Nephron (organoid): ENCODE measurements at regions not wholly inside any gene's neighbourhood (a gene's known extent, or its start where the extent isn't known, plus 50 kb on each side); places are given as distances from the start of the nearest gene placed in this dataset.

Experiments
- H3K27ac Mint-ChIP-seq, 3 experiments: 2 replicates each; pipeline ENCODE4 v1.8.0; 2020; ENCODE audit warnings: mixed read lengths in 3 of 3, mild to moderate bottlenecking in 2 of 3, moderate library complexity in 1 of 3
- H3K27me3 Mint-ChIP-seq: 2 replicates; pipeline ENCODE4 v1.8.0; 2021; ENCODE audit warnings: low read depth, mild to moderate bottlenecking, moderate library complexity, mixed read lengths
- H3K36me3 Mint-ChIP-seq: 2 replicates; pipeline ENCODE4 v1.8.0; 2020; ENCODE audit warnings: low read depth, mixed read lengths
- H3K4me1 Mint-ChIP-seq: 2 replicates; pipeline ENCODE4 v1.8.0; 2020; ENCODE audit warnings: mixed read lengths
- H3K4me3 Mint-ChIP-seq, 3 experiments: 2 replicates each; pipeline ENCODE4 v1.8.0; 2020; ENCODE audit warnings: mild to moderate bottlenecking in 3 of 3, mixed read lengths in 3 of 3, moderate library complexity in 2 of 3
- H3K9me3 Mint-ChIP-seq: 2 replicates; pipeline ENCODE4 v1.8.0; 2020; ENCODE audit warnings: mixed read lengths
- CTCF ChIP-seq, 3 experiments: fragments of 200-600 bp; sonication (generic); IDR thresholded peaks; one replicate each; pipeline ENCODE4 v1.5.0; 2021; ENCODE audit warnings: antibody characterized with exemption in 3 of 3; ENCODE audit not compliant: unreplicated experiment in 3 of 3

DNA sequence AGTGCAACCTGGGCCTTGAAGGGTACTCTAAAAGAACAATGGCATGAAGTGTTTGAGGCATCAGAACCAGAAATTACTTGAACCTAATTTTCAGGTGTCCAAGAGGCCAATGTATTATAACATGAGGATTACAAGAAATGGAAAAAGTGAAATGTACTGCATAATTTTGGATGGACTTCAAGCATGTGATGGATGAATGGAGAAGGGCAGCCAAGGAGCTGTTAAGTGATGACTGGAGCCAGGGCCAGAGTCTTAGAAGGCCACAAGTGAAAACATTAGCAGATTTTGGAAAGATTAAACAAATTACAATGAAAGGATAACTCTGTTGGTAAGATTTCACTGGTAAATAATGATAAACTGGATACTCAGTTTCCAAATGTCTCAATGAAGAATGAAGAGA lies 738.2 kb downstream of the CD109 start:
- Mint-ChIP-seq H3K4me3 (no peak overlapping the region), H3K36me3 (no peaks in the 10 kb centered on the region), H3K27ac (peak overlapping the region in 2 of 3 experiments; percentile 1 to 61), H3K4me1 (peaks cover 16% of the 10 kb centered on the region), H3K9me3 (peaks cover 4% of the 10 kb centered on the region), H3K27me3 (peaks cover 4% of the 10 kb centered on the region)
- no peak for TF ChIP-seq CTCF (IDR thresholded peaks at IDR 0.05; ENCODE audit: unreplicated experiment in 3 of 3)

DNA sequence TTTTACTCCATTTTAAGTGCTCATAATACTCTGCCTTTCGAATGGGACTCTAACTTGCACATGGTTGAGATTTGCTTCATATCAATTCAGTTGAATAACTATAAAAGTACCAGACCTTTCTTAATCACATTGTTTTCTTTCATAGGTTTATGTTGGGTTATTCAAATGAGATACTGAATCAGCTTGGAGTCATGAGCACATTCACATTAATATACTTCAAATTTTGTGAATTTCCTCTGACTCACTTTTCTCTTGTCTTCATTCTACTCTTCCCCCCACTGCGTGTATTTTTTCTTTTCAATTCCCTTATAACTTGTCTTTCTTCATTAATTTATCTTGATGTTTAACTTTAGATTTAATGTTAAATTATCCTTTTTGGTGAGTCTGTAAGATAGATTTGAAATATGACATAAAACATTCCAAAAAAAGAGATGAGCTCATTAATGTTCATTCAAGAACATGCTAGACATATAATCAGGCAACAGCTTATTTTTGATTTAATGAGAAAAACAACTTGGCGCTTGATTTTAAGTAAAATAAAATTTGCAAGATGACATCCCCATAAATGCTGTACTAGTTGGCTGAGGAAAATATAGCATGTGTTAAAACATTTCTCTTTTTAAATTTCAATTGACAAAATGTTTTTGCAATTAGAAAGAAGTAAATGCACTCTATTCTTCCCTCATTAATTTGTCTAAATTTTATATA lies 736.0 kb downstream of the CD109 start:
- H3K36me3 Mint-ChIP-seq: no peaks in the 10 kb centered on the region
- H3K4me3 Mint-ChIP-seq: no peak overlapping the region
- H3K27me3 Mint-ChIP-seq: peaks cover 4% of the 10 kb centered on the region
- H3K4me1 Mint-ChIP-seq: peaks cover 16% of the 10 kb centered on the region
- H3K9me3 Mint-ChIP-seq: peaks cover 8% of the 10 kb centered on the region
- H3K27ac Mint-ChIP-seq: no peak overlapping the region
- TF ChIP-seq CTCF (IDR thresholded peaks at IDR 0.05; ENCODE audit: unreplicated experiment in 3 of 3): no peak

DNA sequence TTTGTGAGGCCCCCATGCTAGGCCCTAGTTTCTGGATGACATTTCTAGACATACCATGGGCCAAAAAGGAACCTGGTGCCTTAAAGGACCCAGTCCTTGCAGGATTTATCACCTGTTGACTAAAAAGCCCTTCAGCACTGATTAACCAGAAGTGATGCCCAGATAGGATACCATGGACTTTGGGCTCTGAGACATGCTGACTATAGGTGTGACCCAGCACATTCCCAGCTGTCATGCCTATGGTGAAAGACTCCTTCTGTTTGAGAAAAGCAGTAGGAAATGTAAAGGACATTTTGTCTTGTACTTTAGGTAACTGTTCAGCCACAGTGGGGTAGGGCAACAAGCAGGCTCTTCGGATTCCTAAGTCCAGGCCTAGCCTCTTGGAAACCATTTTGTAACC lies 724.2 kb downstream of the CD109 start:
- no peak overlapping the region for H3K4me3 Mint-ChIP-seq
- H3K9me3 Mint-ChIP-seq: peaks cover 24% of the 10 kb centered on the region
- H3K27me3 Mint-ChIP-seq: no peaks in the 10 kb centered on the region
- H3K27ac Mint-ChIP-seq: no peak overlapping the region
- H3K4me1 Mint-ChIP-seq: no peaks in the 10 kb centered on the region
- H3K36me3 Mint-ChIP-seq: no peaks in the 10 kb centered on the region
- TF ChIP-seq CTCF (IDR thresholded peaks at IDR 0.05; ENCODE audit: unreplicated experiment in 3 of 3): no peak

DNA sequence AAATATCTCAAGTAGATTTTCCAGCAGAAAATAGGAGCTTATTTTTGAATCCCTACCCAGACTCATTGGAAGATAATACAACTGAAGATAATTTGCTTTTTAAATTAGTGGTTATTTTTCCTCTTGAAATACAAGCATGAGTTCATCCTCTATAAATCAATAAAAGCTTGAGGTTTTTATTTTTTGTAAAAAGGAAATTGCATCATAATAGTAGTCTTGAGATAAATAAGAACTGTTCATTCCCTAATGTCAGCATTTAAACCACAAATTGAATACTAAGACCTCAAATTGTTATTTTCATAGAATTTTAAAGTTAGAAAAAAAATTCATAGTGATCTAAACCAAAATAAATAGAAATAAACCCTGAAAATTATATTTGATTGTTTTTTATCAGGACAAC lies 719.1 kb downstream of the CD109 start:
- no peak for TF ChIP-seq CTCF (IDR thresholded peaks at IDR 0.05; ENCODE audit: unreplicated experiment in 3 of 3)
- Mint-ChIP-seq H3K9me3 (peaks cover 4% of the 10 kb centered on the region), H3K4me1 (peaks cover 12% of the 10 kb centered on the region), H3K27ac (no peak overlapping the region), H3K36me3 (no peaks in the 10 kb centered on the region), H3K4me3 (no peak overlapping the region), H3K27me3 (no peaks in the 10 kb centered on the region)

DNA sequence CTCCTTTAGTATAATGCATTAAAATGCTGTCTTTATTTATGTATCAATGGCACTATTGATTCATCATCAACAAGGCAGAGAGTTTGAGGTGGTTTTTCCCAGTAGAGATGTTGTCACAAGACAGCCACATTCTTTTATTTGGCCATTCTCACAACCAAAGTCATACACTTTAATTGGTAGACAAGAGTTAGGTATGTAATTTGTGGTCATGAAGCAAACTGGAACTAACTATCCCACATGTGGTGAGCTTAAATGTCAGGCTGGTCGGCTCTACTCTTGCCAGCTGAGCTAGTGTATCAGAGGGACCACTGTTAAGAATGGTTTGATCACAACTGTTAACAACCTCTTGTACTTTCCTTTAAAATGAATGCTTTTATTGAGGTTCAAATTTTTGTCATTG lies 714.6 kb downstream of the CD109 start:
- Mint-ChIP-seq H3K4me3 (no peak overlapping the region), H3K27ac (no peak overlapping the region), H3K9me3 (peaks cover 2% of the 10 kb centered on the region), H3K4me1 (peaks cover 16% of the 10 kb centered on the region), H3K36me3 (no peaks in the 10 kb centered on the region), H3K27me3 (no peaks in the 10 kb centered on the region)
- no peak for TF ChIP-seq CTCF (IDR thresholded peaks at IDR 0.05; ENCODE audit: unreplicated experiment in 3 of 3)

- TF ChIP-seq CTCF (IDR thresholded peaks at IDR 0.05; ENCODE audit: unreplicated experiment in 3 of 3): peak; percentile 54 to 56 (median 55)
- Mint-ChIP-seq H3K4me3 (no peak overlapping the region), H3K27me3 (no peaks in the 10 kb centered on the region), H3K9me3 (peaks cover 2% of the 10 kb centered on the region), H3K4me1 (peaks cover 16% of the 10 kb centered on the region), H3K27ac (peak overlapping the region in 2 of 3 experiments; percentile 45 to 73), H3K36me3 (no peaks in the 10 kb centered on the region)
Observed at GRCh38 chr6:74409447-74409846, 713.4 kb downstream of the CD109 start.
